Naive thymus-derived CD8-positive, alpha-beta T cell (primary cell): ENCODE measurements at regions not wholly inside any gene's neighbourhood (a gene's known extent, or its start where the extent isn't known, plus 50 kb on each side); places are given as distances from the start of the nearest gene placed in this dataset.
A peak's percentile ranks its signal among the peaks of the same experiment; 100 is the strongest.

Experiments used
- ATAC-seq, 2 donors: fragments of 150-1000 bp; cut with Tn5 transposase in 1 of 2; sonication (Bioruptor Pico), chemical (Tn5 transposase) in 1 of 2; 1 replicate in 1 of 2; 2 replicates in 1 of 2; pipeline ENCODE4 v1.10.0; 2021; ENCODE audit warnings: mild to moderate bottlenecking in 2 of 2, moderate library complexity in 2 of 2
- POLR2A ChIA-PET: fragments of 350-600 bp; sonication (Branson Sonifier 250); formaldehyde crosslinking; loops from one replicate; lab custom pipeline; 2021; ENCODE audit warnings: antibody characterized with exemption; lab: Charles Lee
- DNase-seq, 10 donors: peaks; one replicate each; pipeline versions ENCODE4 v3.0.0 to v3.0.0-alpha.2; 2020 to 2022
- H3K27ac Mint-ChIP-seq, 10 donors: one replicate each; pipeline ENCODE4 v1.8.0; 2020 to 2022; ENCODE audit warnings: mild to moderate bottlenecking in 10 of 10, mixed read lengths in 10 of 10, moderate library complexity in 4 of 10, inconsistent platforms in 1 of 10
- H3K27me3 Mint-ChIP-seq, 5 donors: one replicate each; pipeline ENCODE4 v1.8.0; 2021 to 2022; ENCODE audit warnings: mixed read lengths in 5 of 5
- H3K36me3 Mint-ChIP-seq, 3 donors: one replicate each; pipeline ENCODE4 v1.8.0; 2020 to 2022; ENCODE audit warnings: mixed read lengths in 3 of 3, mild to moderate bottlenecking in 2 of 3, inconsistent platforms in 1 of 3
- H3K4me1 Mint-ChIP-seq, 4 donors: one replicate each; pipeline ENCODE4 v1.8.0; 2021 to 2022; ENCODE audit warnings: mixed read lengths in 4 of 4
- H3K4me3 Mint-ChIP-seq, 10 donors: one replicate each; pipeline ENCODE4 v1.8.0; 2020 to 2022; ENCODE audit warnings: mild to moderate bottlenecking in 10 of 10, mixed read lengths in 10 of 10, moderate library complexity in 6 of 10, inconsistent platforms in 1 of 10
- H3K9me3 Mint-ChIP-seq, 9 donors: one replicate each; pipeline ENCODE4 v1.8.0; 2020 to 2022; ENCODE audit warnings: mixed read lengths in 9 of 9, mild to moderate bottlenecking in 3 of 9, inconsistent platforms in 1 of 9, moderate library complexity in 1 of 9

GRCh38 chr4:183563874-183564273, 59.0 kb downstream of the ING2 start:
- Mint-ChIP-seq H3K9me3 (no peaks in the 10 kb centered on the region), H3K27ac (no peak overlapping the region), H3K36me3 (no peaks in the 10 kb centered on the region), H3K4me1 (peaks cover 0 to 7% (median 6%) of the 10 kb centered on the region in 4 donors), H3K27me3 (peaks cover 9 to 18% (median 12%) of the 10 kb centered on the region in 5 donors), H3K4me3 (no peak overlapping the region)
- DNase-seq (no peak), ATAC-seq (no peak)
- POLR2A ChIA-PET = no interaction called here

GRCh38 chr4:183571350-183571941, 66.6 kb downstream of the ING2 start:
- ATAC-seq = no peak
- POLR2A ChIA-PET = no interaction called here

GRCh38 chr4:183576701-183577404, 72.0 kb downstream of the ING2 start:
- POLR2A ChIA-PET = no interaction called here
- Mint-ChIP-seq H3K9me3 (peaks cover 6 to 22% (median 14%) of the 10 kb centered on the region in 9 donors), H3K27me3 (no peaks in the 10 kb centered on the region)

More at GRCh38 chr4:183571350-183571941, 66.6 kb downstream of the ING2 start:
- Mint-ChIP-seq H3K4me3 (no peak overlapping the region), H3K36me3 (no peaks in the 10 kb centered on the region), H3K27ac (no peak overlapping the region), H3K4me1 (peaks cover 0 to 7% (median 0%) of the 10 kb centered on the region in 4 donors), H3K9me3 (no peaks in the 10 kb centered on the region), H3K27me3 (peaks cover 2 to 11% (median 10%) of the 10 kb centered on the region in 5 donors)
- no peak for DNase-seq

GRCh38 chr4:183580370-183580769, 75.5 kb downstream of the ING2 start:
- POLR2A ChIA-PET = interaction anchor here (0.6 kb wide), 1 partner anchor 955 kb away, joined by 4 read pairs; no protein-coding TSS in a partner anchor
- Mint-ChIP-seq H3K9me3 (peaks cover 9 to 37% (median 22%) of the 10 kb centered on the region in 9 donors), H3K27ac (no peak overlapping the region), H3K27me3 (peaks cover 0 to 2% (median 0%) of the 10 kb centered on the region in 5 donors), H3K36me3 (peaks cover 0 to 21% (median 9%) of the 10 kb centered on the region in 3 donors), H3K4me3 (no peak overlapping the region), H3K4me1 (no peaks in the 10 kb centered on the region)
- no peak for ATAC-seq
- no peak for DNase-seq

More at GRCh38 chr4:183576701-183577404, 72.0 kb downstream of the ING2 start:
- H3K4me1 Mint-ChIP-seq = peaks cover 0 to 7% (median 0%) of the 10 kb centered on the region in 4 donors
- no peak overlapping the region for H3K27ac Mint-ChIP-seq
- ATAC-seq (no peak), DNase-seq (no peak)
- H3K36me3 Mint-ChIP-seq = peaks cover 0 to 12% (median 4%) of the 10 kb centered on the region in 3 donors
- no peak overlapping the region for H3K4me3 Mint-ChIP-seq

- DNase-seq = no peak
- Mint-ChIP-seq H3K9me3 (peaks cover 9 to 37% (median 22%) of the 10 kb centered on the region in 9 donors), H3K4me1 (no peaks in the 10 kb centered on the region), H3K36me3 (peaks cover 0 to 21% (median 9%) of the 10 kb centered on the region in 3 donors), H3K27ac (no peak overlapping the region), H3K4me3 (no peak overlapping the region), H3K27me3 (peaks cover 0 to 2% (median 0%) of the 10 kb centered on the region in 5 donors)
- POLR2A ChIA-PET = no interaction called here
- no peak for ATAC-seq
These were observed 76.0 kb downstream of the ING2 start for GRCh38 chr4:183580849-183581248.

- ATAC-seq = no peak
- no peak overlapping the region for H3K4me3 Mint-ChIP-seq
- peaks cover 2 to 8% (median 5%) of the 10 kb centered on the region in 5 donors for H3K27me3 Mint-ChIP-seq
- H3K4me1 Mint-ChIP-seq = no peaks in the 10 kb centered on the region
- H3K36me3 Mint-ChIP-seq = peaks cover 0 to 8% (median 5%) of the 10 kb centered on the region in 3 donors
- H3K27ac Mint-ChIP-seq = no peak overlapping the region
- DNase-seq = no peak
- POLR2A ChIA-PET = no interaction called here
- H3K9me3 Mint-ChIP-seq = peaks cover 0 to 16% (median 4%) of the 10 kb centered on the region in 9 donors
These were observed 72.2 kb downstream of the RWDD4 start for GRCh38 chr4:183586824-183587223.

- Mint-ChIP-seq H3K9me3 (peaks cover 0 to 6% (median 0%) of the 10 kb centered on the region in 9 donors), H3K4me3 (no peak overlapping the region), H3K27me3 (peaks cover 0 to 11% (median 5%) of the 10 kb centered on the region in 5 donors), H3K27ac (no peak overlapping the region), H3K4me1 (no peaks in the 10 kb centered on the region), H3K36me3 (peaks cover 0 to 2% (median 0%) of the 10 kb centered on the region in 3 donors)
- no peak for ATAC-seq
- POLR2A ChIA-PET = no interaction called here
- no peak for DNase-seq
These were observed 70.8 kb downstream of the RWDD4 start for GRCh38 chr4:183588169-183588675.

- POLR2A ChIA-PET = no interaction called here
- Mint-ChIP-seq H3K27me3 (peaks cover 0 to 11% (median 5%) of the 10 kb centered on the region in 5 donors), H3K9me3 (peaks cover 0 to 1% (median 0%) of the 10 kb centered on the region in 9 donors), H3K4me1 (no peaks in the 10 kb centered on the region), H3K4me3 (no peak overlapping the region), H3K27ac (no peak overlapping the region), H3K36me3 (no peaks in the 10 kb centered on the region)
- ATAC-seq (no peak), DNase-seq (no peak)
These were observed 70.3 kb downstream of the RWDD4 start for GRCh38 chr4:183588691-183589090.

- DNase-seq (no peak), ATAC-seq (no peak)
- POLR2A ChIA-PET = no interaction called here
- no peaks in the 10 kb centered on the region for H3K9me3 Mint-ChIP-seq
- H3K27me3 Mint-ChIP-seq = peaks cover 0 to 11% (median 5%) of the 10 kb centered on the region in 5 donors
- peak overlapping the region in 1 of 10 donors; percentile 60 for H3K27ac Mint-ChIP-seq
- H3K36me3 Mint-ChIP-seq = no peaks in the 10 kb centered on the region
- H3K4me1 Mint-ChIP-seq = no peaks in the 10 kb centered on the region
- no peak overlapping the region for H3K4me3 Mint-ChIP-seq
These were observed 69.4 kb downstream of the RWDD4 start for GRCh38 chr4:183589461-183590099.
